Activated naive CD8-positive, alpha-beta T cell treated with anti-CD3 and anti-CD28 coated beads, Interleukin-2, amount 50 U/mL, for 24 hours (primary cell): ENCODE measurements at regions not wholly inside any gene's neighbourhood (a gene's known extent, or its start where the extent isn't known, plus 50 kb on each side); places are given as distances from the start of the nearest gene placed in this dataset.

Source experiments
- ATAC-seq: fragments of 150-1000 bp; cut with Tn5 transposase; one replicate; pipeline ENCODE4 v1.10.0; 2021
- DNase-seq: peaks from one replicate; pipeline ENCODE4 v3.0.0; 2021
- H3K27ac Mint-ChIP-seq: one replicate; pipeline ENCODE4 v1.8.0; 2021; ENCODE audit warnings: mild to moderate bottlenecking, mixed read lengths
- H3K27me3 Mint-ChIP-seq: one replicate; pipeline ENCODE4 v1.8.0; 2021; ENCODE audit warnings: mixed read lengths
- H3K36me3 Mint-ChIP-seq: one replicate; pipeline ENCODE4 v1.8.0; 2021; ENCODE audit warnings: low read depth, mixed read lengths
- H3K4me1 Mint-ChIP-seq: one replicate; pipeline ENCODE4 v1.8.0; 2021; ENCODE audit warnings: mixed read lengths
- H3K4me3 Mint-ChIP-seq: one replicate; pipeline ENCODE4 v1.8.0; 2021; ENCODE audit warnings: mild to moderate bottlenecking, moderate library complexity, mixed read lengths
- H3K9me3 Mint-ChIP-seq: one replicate; pipeline ENCODE4 v1.8.0; 2021; ENCODE audit warnings: mixed read lengths

- ATAC-seq (no peak), DNase-seq (no peak)
- Mint-ChIP-seq H3K9me3 (peaks cover 3% of the 10 kb centered on the region), H3K27me3 (no peaks in the 10 kb centered on the region), H3K4me1 (no peaks in the 10 kb centered on the region), H3K27ac (no peak overlapping the region), H3K4me3 (no peak overlapping the region), H3K36me3 (no peaks in the 10 kb centered on the region)
Observed at GRCh38 chr5:165309446-165309845, 1804.0 kb downstream of the MAT2B start.

GRCh38 chr5:165310031-165310430, 1804.6 kb downstream of the MAT2B start:
- Mint-ChIP-seq H3K4me1 (no peaks in the 10 kb centered on the region), H3K27me3 (no peaks in the 10 kb centered on the region), H3K4me3 (no peak overlapping the region), H3K9me3 (peaks cover 3% of the 10 kb centered on the region), H3K27ac (no peak overlapping the region), H3K36me3 (no peaks in the 10 kb centered on the region)
- DNase-seq (no peak), ATAC-seq (no peak)

GRCh38 chr5:165321912-165322311, 1816.5 kb downstream of the MAT2B start:
- H3K27me3 Mint-ChIP-seq = no peaks in the 10 kb centered on the region
- H3K27ac Mint-ChIP-seq = no peak overlapping the region
- no peak for ATAC-seq
- H3K4me1 Mint-ChIP-seq = no peaks in the 10 kb centered on the region
- H3K36me3 Mint-ChIP-seq = no peaks in the 10 kb centered on the region
- DNase-seq = no peak
- no peaks in the 10 kb centered on the region for H3K9me3 Mint-ChIP-seq
- no peak overlapping the region for H3K4me3 Mint-ChIP-seq

GRCh38 chr5:165325221-165325620, 1819.8 kb downstream of the MAT2B start:
- no peaks in the 10 kb centered on the region for H3K4me1 Mint-ChIP-seq
- no peak for ATAC-seq
- no peak for DNase-seq
- H3K27me3 Mint-ChIP-seq = no peaks in the 10 kb centered on the region
- H3K4me3 Mint-ChIP-seq = no peak overlapping the region
- H3K27ac Mint-ChIP-seq = no peak overlapping the region
- no peaks in the 10 kb centered on the region for H3K9me3 Mint-ChIP-seq
- H3K36me3 Mint-ChIP-seq = no peaks in the 10 kb centered on the region

- no peaks in the 10 kb centered on the region for H3K9me3 Mint-ChIP-seq
- no peaks in the 10 kb centered on the region for H3K27me3 Mint-ChIP-seq
- no peak overlapping the region for H3K27ac Mint-ChIP-seq
- H3K36me3 Mint-ChIP-seq = no peaks in the 10 kb centered on the region
- no peaks in the 10 kb centered on the region for H3K4me1 Mint-ChIP-seq
- ATAC-seq (no peak), DNase-seq (no peak)
- H3K4me3 Mint-ChIP-seq = no peak overlapping the region
Observed at GRCh38 chr5:165327631-165328030, 1822.2 kb downstream of the MAT2B start.

- no peak for ATAC-seq
- H3K27ac Mint-ChIP-seq = no peak overlapping the region
- no peaks in the 10 kb centered on the region for H3K27me3 Mint-ChIP-seq
- peaks cover 7% of the 10 kb centered on the region for H3K9me3 Mint-ChIP-seq
- H3K4me1 Mint-ChIP-seq = no peaks in the 10 kb centered on the region
- DNase-seq = no peak
- no peaks in the 10 kb centered on the region for H3K36me3 Mint-ChIP-seq
- H3K4me3 Mint-ChIP-seq = no peak overlapping the region
Observed at GRCh38 chr5:165328846-165329245, 1823.4 kb downstream of the MAT2B start.

GRCh38 chr5:165333623-165334022, 1828.2 kb downstream of the MAT2B start:
- Mint-ChIP-seq H3K4me3 (no peak overlapping the region), H3K9me3 (peaks cover 7% of the 10 kb centered on the region), H3K36me3 (no peaks in the 10 kb centered on the region), H3K27me3 (no peaks in the 10 kb centered on the region), H3K4me1 (no peaks in the 10 kb centered on the region), H3K27ac (no peak overlapping the region)
- no peak for DNase-seq
- ATAC-seq = no peak

- ATAC-seq (no peak), DNase-seq (no peak)
- H3K4me3 Mint-ChIP-seq = no peak overlapping the region
- H3K36me3 Mint-ChIP-seq = no peaks in the 10 kb centered on the region
- no peak overlapping the region for H3K27ac Mint-ChIP-seq
- no peaks in the 10 kb centered on the region for H3K27me3 Mint-ChIP-seq
- no peaks in the 10 kb centered on the region for H3K4me1 Mint-ChIP-seq
- peaks cover 7% of the 10 kb centered on the region for H3K9me3 Mint-ChIP-seq
Observed at GRCh38 chr5:165334201-165334600, 1828.8 kb downstream of the MAT2B start.

- H3K27ac Mint-ChIP-seq = no peak overlapping the region
- ATAC-seq = no peak
- DNase-seq = no peak
- H3K9me3 Mint-ChIP-seq = peaks cover 11% of the 10 kb centered on the region
- no peak overlapping the region for H3K4me3 Mint-ChIP-seq
- H3K36me3 Mint-ChIP-seq = no peaks in the 10 kb centered on the region
- H3K4me1 Mint-ChIP-seq = no peaks in the 10 kb centered on the region
- no peaks in the 10 kb centered on the region for H3K27me3 Mint-ChIP-seq
Observed at GRCh38 chr5:165349735-165350134, 1844.3 kb downstream of the MAT2B start.

- Mint-ChIP-seq H3K9me3 (peaks cover 11% of the 10 kb centered on the region), H3K27ac (no peak overlapping the region), H3K36me3 (no peaks in the 10 kb centered on the region), H3K27me3 (no peaks in the 10 kb centered on the region), H3K4me3 (no peak overlapping the region), H3K4me1 (no peaks in the 10 kb centered on the region)
- no peak for DNase-seq
- no peak for ATAC-seq
Observed at GRCh38 chr5:165351342-165351741, 1845.9 kb downstream of the MAT2B start.

GRCh38 chr5:165360366-165360765, 1854.9 kb downstream of the MAT2B start:
- no peaks in the 10 kb centered on the region for H3K27me3 Mint-ChIP-seq
- no peaks in the 10 kb centered on the region for H3K36me3 Mint-ChIP-seq
- DNase-seq (no peak), ATAC-seq (no peak)
- no peaks in the 10 kb centered on the region for H3K4me1 Mint-ChIP-seq
- H3K4me3 Mint-ChIP-seq = no peak overlapping the region
- no peak overlapping the region for H3K27ac Mint-ChIP-seq
- H3K9me3 Mint-ChIP-seq = peaks cover 4% of the 10 kb centered on the region

- Mint-ChIP-seq H3K36me3 (no peaks in the 10 kb centered on the region), H3K27ac (no peak overlapping the region), H3K27me3 (no peaks in the 10 kb centered on the region), H3K4me1 (no peaks in the 10 kb centered on the region), H3K9me3 (peaks cover 9% of the 10 kb centered on the region), H3K4me3 (no peak overlapping the region)
- DNase-seq (no peak), ATAC-seq (no peak)
Observed at GRCh38 chr5:165360784-165361542, 1855.5 kb downstream of the MAT2B start.

GRCh38 chr5:165370233-165370632, 1864.8 kb downstream of the MAT2B start:
- DNase-seq (no peak), ATAC-seq (no peak)
- Mint-ChIP-seq H3K4me3 (no peak overlapping the region), H3K9me3 (peaks cover 6% of the 10 kb centered on the region), H3K27me3 (no peaks in the 10 kb centered on the region), H3K4me1 (no peaks in the 10 kb centered on the region), H3K36me3 (no peaks in the 10 kb centered on the region), H3K27ac (no peak overlapping the region)

GRCh38 chr5:165370794-165371193, 1865.4 kb downstream of the MAT2B start:
- H3K36me3 Mint-ChIP-seq = no peaks in the 10 kb centered on the region
- H3K9me3 Mint-ChIP-seq = peaks cover under 1% of the 10 kb centered on the region
- H3K4me1 Mint-ChIP-seq = no peaks in the 10 kb centered on the region
- H3K4me3 Mint-ChIP-seq = no peak overlapping the region
- H3K27ac Mint-ChIP-seq = no peak overlapping the region
- H3K27me3 Mint-ChIP-seq = no peaks in the 10 kb centered on the region
- DNase-seq = no peak
- no peak for ATAC-seq

GRCh38 chr5:165375201-165375600, 1869.8 kb downstream of the MAT2B start:
- ATAC-seq (no peak), DNase-seq (no peak)
- Mint-ChIP-seq H3K36me3 (no peaks in the 10 kb centered on the region), H3K4me3 (no peak overlapping the region), H3K9me3 (no peaks in the 10 kb centered on the region), H3K27me3 (no peaks in the 10 kb centered on the region), H3K27ac (no peak overlapping the region), H3K4me1 (no peaks in the 10 kb centered on the region)

- ATAC-seq = no peak
- peaks cover 18% of the 10 kb centered on the region for H3K9me3 Mint-ChIP-seq
Observed at GRCh38 chr5:165393839-165394238, 1888.4 kb downstream of the MAT2B start.

More at GRCh38 chr5:165393839-165394238, 1888.4 kb downstream of the MAT2B start:
- Mint-ChIP-seq H3K4me1 (no peaks in the 10 kb centered on the region), H3K36me3 (no peaks in the 10 kb centered on the region), H3K4me3 (no peak overlapping the region), H3K27ac (no peak overlapping the region), H3K27me3 (no peaks in the 10 kb centered on the region)
- DNase-seq = no peak
